ENCODE measurements at regions not wholly inside any gene's neighbourhood (a gene's known extent, or its start where the extent isn't known, plus 50 kb on each side); places are given as distances from the start of the nearest gene placed in this dataset.

- no peak for DNase-seq (ENCODE audit: low spot score)
Measured at GRCh38 chr2:3138621-3139020, 239.0 kb downstream of the EIPR1 start.

GRCh38 chr2:3137651-3138300 lies 239.8 kb downstream of the EIPR1 start:
- DNase-seq (ENCODE audit: low spot score) = no peak

- no peak for DNase-seq (ENCODE audit: low spot score)
Measured at GRCh38 chr2:3135676-3136075, 241.9 kb downstream of the EIPR1 start.

GRCh38 chr2:3134026-3134571 lies 243.5 kb downstream of the EIPR1 start:
- DNase-seq (ENCODE audit: low spot score) = no peak

- DNase-seq (ENCODE audit: low spot score) = no peak
Measured at GRCh38 chr2:3132966-3133365, 244.7 kb downstream of the EIPR1 start.

- no peak for DNase-seq (ENCODE audit: low spot score)
Measured at GRCh38 chr2:3132466-3132865, 245.2 kb downstream of the EIPR1 start.

GRCh38 chr2:3131636-3132326 lies 245.8 kb downstream of the EIPR1 start:
- DNase-seq (ENCODE audit: low spot score) = no peak

GRCh38 chr2:3130889-3131635 lies 246.6 kb downstream of the EIPR1 start:
- DNase-seq (ENCODE audit: low spot score) = no peak

- no peak for DNase-seq (ENCODE audit: low spot score)
Measured at GRCh38 chr2:3130444-3130843, 247.2 kb downstream of the EIPR1 start.

GRCh38 chr2:3129867-3130266 lies 247.8 kb downstream of the EIPR1 start:
- no peak for DNase-seq (ENCODE audit: low spot score)

GRCh38 chr2:3128786-3129185 lies 248.8 kb downstream of the EIPR1 start:
- DNase-seq (ENCODE audit: low spot score) = no peak

- DNase-seq (ENCODE audit: low spot score) = no peak
Measured at GRCh38 chr2:3127710-3128109, 249.9 kb downstream of the EIPR1 start.

GRCh38 chr2:3126911-3127621 lies 250.6 kb downstream of the EIPR1 start:
- no peak for DNase-seq (ENCODE audit: low spot score)

- DNase-seq (ENCODE audit: low spot score) = no peak
Measured at GRCh38 chr2:3126171-3126910, 251.3 kb downstream of the EIPR1 start.

GRCh38 chr2:3125761-3126130 lies 251.9 kb downstream of the EIPR1 start:
- DNase-seq (ENCODE audit: low spot score) = no peak

GRCh38 chr2:3125001-3125760 lies 252.4 kb downstream of the EIPR1 start:
- DNase-seq (ENCODE audit: low spot score) = no peak

- DNase-seq (ENCODE audit: low spot score) = no peak
Measured at GRCh38 chr2:3122525-3122924, 255.1 kb downstream of the EIPR1 start.

- DNase-seq (ENCODE audit: low spot score) = no peak
Measured at GRCh38 chr2:3121601-3122000, 256.0 kb downstream of the EIPR1 start.

GRCh38 chr2:3117650-3118216 lies 259.9 kb downstream of the EIPR1 start:
- no peak for DNase-seq (ENCODE audit: low spot score)

GRCh38 chr2:3116371-3116770 lies 261.2 kb downstream of the EIPR1 start:
- DNase-seq (ENCODE audit: low spot score) = peak; percentile 20
